Brain microvascular endothelial cell (primary cell): ENCODE measurements at regions not wholly inside any gene's neighbourhood (a gene's known extent, or its start where the extent isn't known, plus 50 kb on each side); places are given as distances from the start of the nearest gene placed in this dataset.

Experiments used
- DNase-seq: peaks from one replicate; pipeline ENCODE4 v3.0.0-alpha.2; 2020
- H3K27ac ChIP-seq: fragments of 250-450 bp; sonication (Bioruptor Pico); 2 replicates; pipeline ENCODE4 v1.5.1; 2020; ENCODE audit warnings: mild to moderate bottlenecking, moderate library complexity
- H3K27me3 ChIP-seq: fragments of 250-450 bp; sonication (Bioruptor Pico); replicated peaks from 2 replicates; pipeline ENCODE4 v1.5.1; 2020; ENCODE audit warnings: mild to moderate bottlenecking
- H3K36me3 ChIP-seq: fragments of 250-450 bp; sonication (Bioruptor Pico); replicated peaks from 2 replicates; pipeline ENCODE4 v1.5.1; 2020; ENCODE audit warnings: mild to moderate bottlenecking
- H3K4me3 ChIP-seq: 2 replicates; pipeline ENCODE4 v1.5.1; 2011; ENCODE audit warnings: low read depth, mild to moderate bottlenecking, control low read depth, low read length, moderate library complexity
- CTCF ChIP-seq: IDR thresholded peaks from 2 replicates; pipeline ENCODE4 v1.5.1; 2011; ENCODE audit warnings: low read depth, mild to moderate bottlenecking, moderate library complexity, low read length, control low read depth, inconsistent platforms; ENCODE audit errors: missing control alignments
- in situ Hi-C: cut with HindIII; loops from 2 replicates; pipeline ENCODE4 v1.10.0; 2017; ENCODE audit warnings: low sequenced_read_pairs, low pct_ligation_motif_present

- no peak for TF ChIP-seq CTCF
- no peak for DNase-seq
- no peak overlapping the region for H3K27ac ChIP-seq
- H3K4me3 ChIP-seq, result no peak overlapping the region
- H3K36me3 ChIP-seq, result no peaks in the 10 kb centered on the region
- in situ Hi-C loops, result no loop called here
- no peaks in the 10 kb centered on the region for H3K27me3 ChIP-seq
Measured at GRCh38 chr5:126052120-126052519, 371.1 kb upstream of the GRAMD2B start.

- no peak for DNase-seq
- TF ChIP-seq CTCF, result no peak
- Histone ChIP-seq H3K36me3 (no peaks in the 10 kb centered on the region), H3K4me3 (no peak overlapping the region), H3K27ac (no peak overlapping the region), H3K27me3 (no peaks in the 10 kb centered on the region)
- in situ Hi-C loops, result no loop called here
Measured at GRCh38 chr5:126052791-126053190, 370.4 kb upstream of the GRAMD2B start.

GRCh38 chr5:126053630-126054029 is 369.6 kb upstream of the GRAMD2B start:
- Histone ChIP-seq H3K27me3 (no peaks in the 10 kb centered on the region), H3K27ac (no peak overlapping the region), H3K36me3 (no peaks in the 10 kb centered on the region), H3K4me3 (no peak overlapping the region)
- in situ Hi-C loops, result no loop called here
- no peak for DNase-seq
- TF ChIP-seq CTCF, result no peak

GRCh38 chr5:126054577-126055347 is 368.4 kb upstream of the GRAMD2B start:
- DNase-seq, result no peak
- in situ Hi-C loops, result no loop called here
- no peak for TF ChIP-seq CTCF
- no peaks in the 10 kb centered on the region for H3K27me3 ChIP-seq
- H3K4me3 ChIP-seq, result no peak overlapping the region
- no peak overlapping the region for H3K27ac ChIP-seq
- no peaks in the 10 kb centered on the region for H3K36me3 ChIP-seq

- no peaks in the 10 kb centered on the region for H3K36me3 ChIP-seq
- no peak overlapping the region for H3K27ac ChIP-seq
- in situ Hi-C loops, result no loop called here
- TF ChIP-seq CTCF, result no peak
- no peaks in the 10 kb centered on the region for H3K27me3 ChIP-seq
- no peak overlapping the region for H3K4me3 ChIP-seq
- DNase-seq, result no peak
Measured at GRCh38 chr5:126055348-126055729, 367.9 kb upstream of the GRAMD2B start.

GRCh38 chr5:126056352-126056751 is 366.9 kb upstream of the GRAMD2B start:
- in situ Hi-C loops, result no loop called here
- Histone ChIP-seq H3K27ac (no peak overlapping the region), H3K4me3 (no peak overlapping the region), H3K36me3 (no peaks in the 10 kb centered on the region), H3K27me3 (no peaks in the 10 kb centered on the region)
- no peak for TF ChIP-seq CTCF
- DNase-seq, result no peak
